Keratinocyte (primary cell): ENCODE measurements at regions not wholly inside any gene's neighbourhood (a gene's known extent, or its start where the extent isn't known, plus 50 kb on each side); places are given as distances from the start of the nearest gene placed in this dataset.

ENCODE experiments used
- DNase-seq: peaks from one replicate; pipeline ENCODE4 v3.0.0-alpha.2; 2011; ENCODE audit warnings: low read depth, missing footprints, low spot score
- FAIRE-seq: peaks from 2 replicates; lab custom pipeline; 2011; peaks lifted over from hg19 to GRCh38; lab: Jason Lieb, UNC
- H2AFZ ChIP-seq: 2 replicates; pipeline ENCODE4 v1.6.0; 2012; ENCODE audit warnings: low read length, control low read depth, inconsistent platforms; ENCODE audit not compliant: control insufficient read depth
- H3K27ac ChIP-seq: 2 replicates; pipeline ENCODE4 v1.5.1; 2011; ENCODE audit warnings: low read length; ENCODE audit not compliant: control insufficient read depth, insufficient read depth
- H3K27me3 ChIP-seq: 3 replicates; pipeline ENCODE4 v1.6.0; 2011; ENCODE audit warnings: low read length; ENCODE audit not compliant: control insufficient read depth, insufficient read depth; ENCODE audit errors: extremely low read depth
- H3K36me3 ChIP-seq, 2 experiments: 2 replicates in 1 of 2; 3 replicates in 1 of 2; pipeline ENCODE4 v1.5.1; 2011; ENCODE audit warnings: low read length in 2 of 2, mild to moderate bottlenecking in 1 of 2; ENCODE audit not compliant: control insufficient read depth in 2 of 2, insufficient read depth in 2 of 2; ENCODE audit errors: extremely low read depth in 1 of 2
- H3K4me1 ChIP-seq: 3 replicates; pipeline ENCODE4 v1.5.1; 2011; ENCODE audit warnings: low read length; ENCODE audit not compliant: control insufficient read depth, insufficient read depth; ENCODE audit errors: extremely low read depth
- H3K4me2 ChIP-seq: 3 replicates; pipeline ENCODE4 v1.6.0; 2011; ENCODE audit warnings: low read depth, low read length; ENCODE audit not compliant: control insufficient read depth, insufficient read depth; ENCODE audit errors: extremely low read depth
- H3K4me3 ChIP-seq, 3 experiments: fragments of 200-600 bp in 1 of 3; sonication (generic) in 1 of 3; 2 replicates in 2 of 3; 3 replicates in 1 of 3; pipeline ENCODE4 v1.5.1; 2011 to 2016; ENCODE audit warnings: low read length in 3 of 3, mild to moderate bottlenecking in 3 of 3, control low read depth in 2 of 3, inconsistent platforms in 1 of 3, low read depth in 1 of 3, mixed read lengths in 1 of 3, mixed run types in 1 of 3, moderate library complexity in 1 of 3; ENCODE audit not compliant: control insufficient read depth in 2 of 3, insufficient read depth in 2 of 3; ENCODE audit errors: extremely low read depth in 1 of 3
- H3K79me2 ChIP-seq: 2 replicates; pipeline ENCODE4 v1.6.0; 2012; ENCODE audit warnings: low read length; ENCODE audit not compliant: control insufficient read depth, insufficient read depth
- H3K9ac ChIP-seq: 3 replicates; pipeline ENCODE4 v1.6.0; 2011; ENCODE audit warnings: low read length; ENCODE audit not compliant: control insufficient read depth, insufficient read depth; ENCODE audit errors: extremely low read depth
- H3K9me1 ChIP-seq: 3 replicates; pipeline ENCODE4 v1.6.0; 2011; ENCODE audit warnings: low read length; ENCODE audit not compliant: control insufficient read depth, insufficient read depth; ENCODE audit errors: extremely low read depth
- H3K9me3 ChIP-seq: 2 replicates; pipeline ENCODE4 v1.5.1; 2012; ENCODE audit warnings: low read depth, low read length; ENCODE audit not compliant: control insufficient read depth
- H4K20me1 ChIP-seq: 3 replicates; pipeline ENCODE4 v1.6.0; 2011; ENCODE audit warnings: low read length; ENCODE audit not compliant: control insufficient read depth, insufficient read depth; ENCODE audit errors: extremely low read depth
- CTCF ChIP-seq, 3 experiments: IDR thresholded peaks in 1 of 3; conservative IDR thresholded peaks in 1 of 3; optimal IDR thresholded peaks in 1 of 3; 2 replicates in 2 of 3; 3 replicates in 1 of 3; pipeline versions ENCODE3 to v1.5.1; 2011; ENCODE audit warnings: low read length in 3 of 3, mild to moderate bottlenecking in 3 of 3, moderate library complexity in 2 of 3, control low read depth in 1 of 3, inconsistent platforms in 1 of 3; ENCODE audit not compliant: insufficient read depth in 2 of 3; ENCODE audit errors: extremely low read depth in 1 of 3
- EZH2 ChIP-seq: IDR thresholded peaks from one replicate; pipeline ENCODE4 v1.6.1; 2012; ENCODE audit warnings: inconsistent platforms, mild to moderate bottlenecking, low read length, moderate library complexity
- dilution Hi-C: fragments of 300-500 bp; cut with MboI; formaldehyde crosslinking; loops from one replicate; pipeline ENCODE4 v1.7.0; 2020; ENCODE audit warnings: low sequenced_read_pairs; ENCODE audit not compliant: extremely low pct_ligation_motif_present

GRCh38 chr6:14221564-14222279, 104.2 kb downstream of the CD83 start:
- no peak overlapping the region for H2AFZ ChIP-seq
- FAIRE-seq (no peak), DNase-seq (no peak)
- no peak for TF ChIP-seq EZH2
- TF ChIP-seq CTCF (optimal IDR thresholded peaks at IDR 0.05 in 1 of 3, IDR thresholded peaks at IDR 0.05 in 1 of 3, conservative IDR thresholded peaks at IDR 0.05 in 1 of 3; ENCODE audit: extremely low read depth in 1 of 3, insufficient read depth in 2 of 3, low read length in 3 of 3): no peak
- H3K9me3 ChIP-seq: no peaks in the 10 kb centered on the region
- no peaks in the 10 kb centered on the region for H3K79me2 ChIP-seq
- H3K27ac ChIP-seq: no peak overlapping the region
- H3K27me3 ChIP-seq: no peaks in the 10 kb centered on the region
- no peaks in the 10 kb centered on the region for H3K9me1 ChIP-seq
- no peaks in the 10 kb centered on the region for H3K4me1 ChIP-seq
- no peak overlapping the region for H3K4me3 ChIP-seq
- no peak overlapping the region for H3K4me2 ChIP-seq
- dilution Hi-C loops: no loop called here
- no peaks in the 10 kb centered on the region for H4K20me1 ChIP-seq
- H3K9ac ChIP-seq: no peak overlapping the region
- no peaks in the 10 kb centered on the region for H3K36me3 ChIP-seq

- Histone ChIP-seq H3K4me2 (no peak overlapping the region), H3K9me3 (no peaks in the 10 kb centered on the region), H3K9me1 (no peaks in the 10 kb centered on the region), H3K79me2 (no peaks in the 10 kb centered on the region), H2AFZ (no peak overlapping the region), H4K20me1 (no peaks in the 10 kb centered on the region), H3K4me3 (no peak overlapping the region), H3K9ac (no peak overlapping the region), H3K36me3 (no peaks in the 10 kb centered on the region), H3K4me1 (no peaks in the 10 kb centered on the region), H3K27ac (no peak overlapping the region), H3K27me3 (no peaks in the 10 kb centered on the region)
- FAIRE-seq (no peak), DNase-seq (no peak)
- TF ChIP-seq CTCF (optimal IDR thresholded peaks at IDR 0.05 in 1 of 3, IDR thresholded peaks at IDR 0.05 in 1 of 3, conservative IDR thresholded peaks at IDR 0.05 in 1 of 3; ENCODE audit: extremely low read depth in 1 of 3, insufficient read depth in 2 of 3, low read length in 3 of 3) (no peak), EZH2 (no peak)
- dilution Hi-C loops: no loop called here
Measured at GRCh38 chr6:14222956-14223355, 105.4 kb downstream of the CD83 start.
